Pons (tissue), 1 donor: ENCODE measurements at regions not wholly inside any gene's neighbourhood (a gene's known extent, or its start where the extent isn't known, plus 50 kb on each side); places are given as distances from the start of the nearest gene placed in this dataset.
"Not testable (repeated sequence)": the region's sequence is repeated elsewhere in the genome, so short reads cannot be mapped to it uniquely, and the experiment has no call there.

Experiments used
- DNase-seq: peaks from one replicate; pipeline ENCODE4 v3.0.0-alpha.2; 2016; ENCODE audit warnings: low spot score

- no peak for DNase-seq
Observed at GRCh38 chrX:110965409-110966090, 130.4 kb upstream of the PAK3 start.

- peak; percentile 25 for DNase-seq
Observed at GRCh38 chrX:110964786-110965185, 131.2 kb upstream of the PAK3 start.

- no peak for DNase-seq
Observed at GRCh38 chrX:110962451-110962850, 133.5 kb upstream of the PAK3 start.

DNA sequence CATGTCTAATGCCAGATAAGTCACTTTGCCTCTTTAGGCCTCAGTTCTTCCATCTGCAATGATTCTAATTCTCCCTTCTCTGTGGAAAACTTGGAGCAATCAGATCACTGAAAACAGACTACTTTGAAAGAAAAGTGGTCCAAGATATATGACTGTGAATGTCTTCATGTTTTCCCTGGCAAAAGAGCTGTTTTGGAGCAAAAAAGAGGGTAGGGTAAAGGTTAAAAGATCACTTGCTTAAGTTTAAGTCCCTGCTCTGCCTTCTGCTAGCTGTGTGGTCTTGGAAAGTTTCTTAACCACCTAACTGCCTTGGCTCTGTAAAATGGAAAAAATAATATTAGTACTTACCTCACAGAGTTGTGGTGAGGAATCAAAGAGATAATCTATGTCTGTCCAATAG, 140.3 kb upstream of the PAK3 start:
- no peak for DNase-seq

DNA sequence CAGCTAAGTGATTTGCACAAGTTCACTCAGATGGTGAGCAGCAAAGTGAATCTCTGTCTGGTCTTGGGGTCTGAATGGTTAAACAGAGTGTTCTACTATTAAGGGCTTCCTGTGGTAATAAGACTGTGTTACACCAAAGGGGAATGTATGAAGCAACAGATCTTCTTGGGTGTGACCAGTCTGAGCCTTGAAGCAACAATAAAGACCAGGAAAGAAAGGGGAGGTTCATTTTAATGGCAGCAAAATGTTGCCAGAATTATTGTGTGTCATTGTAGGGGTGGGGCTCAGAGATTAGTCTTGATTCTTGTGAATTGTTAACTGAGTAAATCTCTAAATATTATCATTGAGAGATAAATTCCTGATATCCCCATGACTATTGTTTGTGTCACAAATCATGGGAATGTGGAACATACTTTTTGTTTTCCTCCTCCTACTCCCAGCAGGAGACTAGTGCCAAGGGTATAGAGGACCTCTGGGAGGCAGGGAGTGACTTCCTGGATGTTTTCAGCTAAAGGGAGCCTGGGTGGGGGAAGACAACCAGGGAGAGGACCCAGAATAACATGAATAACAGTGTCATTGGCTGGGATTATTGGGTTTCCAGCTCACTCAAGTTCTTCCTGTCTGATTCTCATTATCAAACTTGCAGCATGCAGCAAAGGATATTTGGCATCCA, 141.4 kb upstream of the PAK3 start:
- DNase-seq, result no peak

GRCh38 chrX:110951472-110952269, 144.3 kb upstream of the PAK3 start:
- no peak for DNase-seq

- DNase-seq, result no peak
Observed at GRCh38 chrX:110944751-110945675, 149.4 kb upstream of the CHRDL1 start.

GRCh38 chrX:110944311-110944750, 148.7 kb upstream of the CHRDL1 start:
- no peak for DNase-seq

- no peak for DNase-seq
Observed at GRCh38 chrX:110941906-110942305, 146.3 kb upstream of the CHRDL1 start.

GRCh38 chrX:110938977-110939732, 143.5 kb upstream of the CHRDL1 start:
- DNase-seq, result no peak

DNA sequence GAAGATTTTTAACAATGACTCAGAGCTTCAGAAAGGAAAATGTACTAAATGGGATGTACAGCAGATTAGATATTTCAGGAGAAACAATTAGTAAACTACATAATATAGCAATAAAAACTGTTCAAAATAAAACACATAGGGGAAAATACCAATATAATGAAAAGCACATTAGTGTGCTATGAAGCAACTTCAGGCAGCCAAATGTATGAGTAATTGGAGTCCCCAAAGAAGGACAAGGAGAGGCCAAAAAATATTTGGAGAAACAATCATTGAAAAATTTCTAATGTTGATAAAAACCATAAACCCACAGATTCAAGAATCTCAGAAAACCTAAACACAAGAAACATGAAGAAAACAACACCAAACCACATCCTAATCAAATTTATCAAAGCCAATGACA, 129.3 kb upstream of the CHRDL1 start:
- DNase-seq, result no peak

DNA sequence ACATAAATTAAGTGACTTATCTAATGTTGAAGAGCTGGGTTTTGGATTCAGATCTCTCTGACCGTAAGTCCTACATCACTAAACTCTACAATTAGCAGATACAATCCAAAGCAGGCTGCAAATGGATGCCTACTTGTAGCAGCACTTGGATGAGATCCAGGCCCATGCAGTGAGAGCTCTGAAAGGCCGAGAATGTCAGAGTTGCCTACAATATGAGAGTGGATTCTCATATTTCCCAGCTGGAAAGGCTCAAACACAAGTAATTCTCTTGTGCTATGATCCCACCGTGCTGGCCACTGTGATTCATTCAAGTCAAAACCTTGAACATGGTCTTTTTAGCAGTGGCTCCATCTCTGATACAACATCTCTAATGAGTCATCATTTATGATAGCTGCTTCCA, 125.4 kb upstream of the CHRDL1 start:
- no peak for DNase-seq

DNA sequence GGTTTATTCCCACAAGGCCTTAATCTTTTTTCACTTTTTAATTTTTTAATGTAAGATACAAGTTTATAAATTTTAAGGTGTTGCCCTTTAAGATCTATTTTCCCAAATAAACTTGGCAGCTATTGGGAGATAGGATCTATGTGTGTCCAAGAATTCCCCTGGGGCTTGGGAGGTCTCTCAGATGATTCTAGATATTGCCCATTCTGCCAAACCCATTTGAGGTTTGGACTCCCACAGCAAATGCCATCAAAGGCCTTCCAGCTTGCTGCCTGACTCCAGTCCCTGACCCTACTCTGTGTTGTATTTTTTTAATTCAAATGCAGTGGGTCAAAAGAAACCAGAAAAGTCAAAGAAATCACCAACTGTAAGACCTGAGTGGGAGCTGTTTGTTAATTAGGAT, 120.0 kb upstream of the CHRDL1 start:
- no peak for DNase-seq

GRCh38 chrX:110915111-110915510, 119.5 kb upstream of the CHRDL1 start:
- no peak for DNase-seq

DNA sequence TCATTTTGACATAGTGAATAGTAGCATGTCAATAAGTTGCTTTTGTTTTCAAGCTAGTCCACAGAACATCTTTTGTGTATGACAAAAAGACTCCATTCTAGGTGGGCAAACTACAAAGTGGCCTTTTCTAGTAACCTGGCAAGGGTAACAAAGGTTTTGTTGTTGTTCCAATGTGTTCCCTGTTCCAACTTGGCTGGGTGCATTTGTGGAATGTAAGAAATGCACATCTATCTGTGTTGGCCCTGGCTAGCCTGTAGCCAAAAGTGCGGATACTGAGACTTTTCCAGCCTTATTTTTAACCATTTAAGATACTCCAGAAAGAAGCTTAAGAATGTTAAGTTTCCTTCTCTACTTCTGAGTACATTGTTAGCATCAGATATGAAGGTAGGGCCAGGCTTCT, 118.7 kb upstream of the CHRDL1 start:
- DNase-seq, result peak; percentile 2

- not testable (repeated sequence) for DNase-seq
Observed at GRCh38 chrX:110904747-110905146, 109.1 kb upstream of the CHRDL1 start.

- no peak for DNase-seq
Observed at GRCh38 chrX:110881971-110882370, 86.4 kb upstream of the CHRDL1 start.

DNA sequence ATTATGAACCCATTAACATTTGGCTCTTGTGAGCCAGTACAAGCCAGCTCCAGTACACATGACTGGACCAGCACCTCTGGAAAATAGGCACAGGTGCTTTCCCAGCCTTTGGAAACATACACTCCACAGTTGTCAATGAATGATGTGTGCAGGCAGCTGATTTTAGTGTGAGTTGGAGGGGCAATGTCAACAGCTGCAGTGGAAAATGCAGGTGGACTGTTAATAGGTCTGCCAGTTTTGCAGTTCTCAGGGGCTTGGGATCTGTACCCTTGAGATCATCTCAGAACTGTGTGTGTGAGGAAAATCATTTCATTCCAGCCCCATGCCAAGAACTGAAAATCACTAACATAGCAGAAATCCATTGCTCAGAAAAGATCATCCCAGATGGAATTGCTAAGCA, 81.7 kb upstream of the CHRDL1 start:
- no peak for DNase-seq

- no peak for DNase-seq
Observed at GRCh38 chrX:110871839-110872238, 76.2 kb upstream of the CHRDL1 start.

DNA sequence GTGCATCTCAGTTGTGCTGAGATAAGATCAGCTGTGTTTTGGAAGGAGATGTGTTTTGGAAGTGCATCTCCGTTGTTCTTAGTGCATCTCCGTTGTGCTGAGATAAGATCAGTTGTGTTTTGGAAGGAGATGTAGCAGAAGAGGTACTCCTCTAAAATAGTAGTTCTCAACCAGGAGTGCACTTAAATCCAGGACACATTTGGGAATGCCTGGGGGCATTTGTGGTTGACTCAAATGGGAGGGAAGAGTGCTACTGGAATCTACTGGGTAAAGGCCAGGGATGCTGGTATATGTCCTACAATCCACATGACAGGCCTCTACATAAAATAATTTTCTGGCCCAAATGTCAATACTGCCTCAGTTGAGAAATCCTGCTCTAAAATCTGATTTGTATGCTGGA, 70.8 kb upstream of the CHRDL1 start:
- no peak for DNase-seq

- no peak for DNase-seq
Observed at GRCh38 chrX:110863883-110864282, 68.3 kb upstream of the CHRDL1 start.
